ENCODE measurements at regions not wholly inside any gene's neighbourhood (a gene's known extent, or its start where the extent isn't known, plus 50 kb on each side); places are given as distances from the start of the nearest gene placed in this dataset.

DNA sequence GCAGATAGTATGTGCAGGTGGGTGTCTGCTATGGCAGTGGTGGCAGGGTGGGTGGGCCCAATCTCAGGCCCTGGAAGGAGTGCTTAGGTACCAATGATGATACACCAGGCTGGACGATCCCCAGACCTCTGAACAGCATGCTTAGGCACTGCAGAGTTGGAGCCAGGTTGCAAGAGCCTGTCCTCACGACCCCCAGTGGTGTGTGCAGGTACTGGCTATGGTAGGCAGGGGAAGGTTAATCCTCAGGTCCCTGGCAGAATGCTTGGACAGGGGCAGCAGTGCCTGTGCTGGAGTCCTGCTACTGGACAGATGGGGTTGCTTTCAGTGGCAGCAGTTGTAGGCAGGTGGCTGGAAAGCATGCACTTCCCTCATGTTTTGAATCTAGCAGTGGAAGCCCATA, 100.5 kb upstream of the NEK7 start:
- H3K36me3 ChIP-seq (ENCODE audit: control insufficient read depth in 2 of 2, extremely low read depth in 1 of 2, insufficient read depth in 2 of 2, low read length in 2 of 2) = no peaks in the 10 kb centered on the region
- H3K4me3 ChIP-seq (replicated peaks in 1 of 3; ENCODE audit: insufficient read depth in 1 of 3, low read depth in 1 of 3, low read length in 3 of 3) = no peak overlapping the region
- H4K20me1 ChIP-seq (replicated peaks; ENCODE audit: control insufficient read depth, extremely low read depth, insufficient read depth, low read length) = no peaks in the 10 kb centered on the region
- BruUV-seq (replicated peaks) = no TSS peak
- CTCF ChIA-PET = interaction anchor here (1.4 kb wide), 1 partner anchor 12 kb away, joined by 4 read pairs; no protein-coding TSS in a partner anchor
- no peaks in the 10 kb centered on the region for H3K27me3 ChIP-seq (ENCODE audit: control insufficient read depth in 2 of 2, insufficient read depth in 2 of 2, low read length in 2 of 2)
- H3K4me1 ChIP-seq (ENCODE audit: control insufficient read depth, extremely low read depth, insufficient read depth, low read length) = no peaks in the 10 kb centered on the region
- DNase-seq (ENCODE audit: low read depth, low spot score) = no peak
- no peak overlapping the region for H3K27ac ChIP-seq (ENCODE audit: insufficient read depth, low read depth, low read length)
- POLR2A ChIA-PET = no interaction called here
- no peak overlapping the region for H3K9ac ChIP-seq (replicated peaks; ENCODE audit: extremely low read depth, insufficient read depth, low read length)
- intact Hi-C loops (cut with micrococcal nuclease) (no loop called here), dilution Hi-C loops (cut with MboI; ENCODE audit: extremely low pct_ligation_motif_present, low sequenced_read_pairs) (no loop called here)
- H3K9me3 ChIP-seq (replicated peaks; ENCODE audit: control insufficient read depth, insufficient read depth, low read length) = no peaks in the 10 kb centered on the region
- FAIRE-seq = no peak
- no peaks in the 10 kb centered on the region for H3K79me2 ChIP-seq (ENCODE audit: control insufficient read depth, insufficient read depth, low read length)
- TF ChIP-seq GATA2 (IDR thresholded peaks at IDR 0.05; ENCODE audit: insufficient read depth, insufficient read length, low read depth, low read length) = no peak
- TF ChIP-seq, protein P1, sequence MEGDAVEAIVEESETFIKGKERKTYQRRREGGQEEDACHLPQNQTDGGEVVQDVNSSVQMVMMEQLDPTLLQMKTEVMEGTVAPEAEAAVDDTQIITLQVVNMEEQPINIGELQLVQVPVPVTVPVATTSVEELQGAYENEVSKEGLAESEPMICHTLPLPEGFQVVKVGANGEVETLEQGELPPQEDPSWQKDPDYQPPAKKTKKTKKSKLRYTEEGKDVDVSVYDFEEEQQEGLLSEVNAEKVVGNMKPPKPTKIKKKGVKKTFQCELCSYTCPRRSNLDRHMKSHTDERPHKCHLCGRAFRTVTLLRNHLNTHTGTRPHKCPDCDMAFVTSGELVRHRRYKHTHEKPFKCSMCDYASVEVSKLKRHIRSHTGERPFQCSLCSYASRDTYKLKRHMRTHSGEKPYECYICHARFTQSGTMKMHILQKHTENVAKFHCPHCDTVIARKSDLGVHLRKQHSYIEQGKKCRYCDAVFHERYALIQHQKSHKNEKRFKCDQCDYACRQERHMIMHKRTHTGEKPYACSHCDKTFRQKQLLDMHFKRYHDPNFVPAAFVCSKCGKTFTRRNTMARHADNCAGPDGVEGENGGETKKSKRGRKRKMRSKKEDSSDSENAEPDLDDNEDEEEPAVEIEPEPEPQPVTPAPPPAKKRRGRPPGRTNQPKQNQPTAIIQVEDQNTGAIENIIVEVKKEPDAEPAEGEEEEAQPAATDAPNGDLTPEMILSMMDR (IDR thresholded peaks at IDR 0.05; ENCODE audit: extremely low read depth in 1 of 2, insufficient read depth in 1 of 2, low read depth in 1 of 2, low read length in 2 of 2) = peak in 1 of 2 donors; percentile 12
- no peaks in the 10 kb centered on the region for H3K9me1 ChIP-seq (replicated peaks; ENCODE audit: control insufficient read depth, extremely low read depth, insufficient read depth, low read length)
- no peak overlapping the region for H2AFZ ChIP-seq (ENCODE audit: low read depth, low read length)
- H3K4me2 ChIP-seq (ENCODE audit: insufficient read depth, low read length) = no peak overlapping the region

DNA sequence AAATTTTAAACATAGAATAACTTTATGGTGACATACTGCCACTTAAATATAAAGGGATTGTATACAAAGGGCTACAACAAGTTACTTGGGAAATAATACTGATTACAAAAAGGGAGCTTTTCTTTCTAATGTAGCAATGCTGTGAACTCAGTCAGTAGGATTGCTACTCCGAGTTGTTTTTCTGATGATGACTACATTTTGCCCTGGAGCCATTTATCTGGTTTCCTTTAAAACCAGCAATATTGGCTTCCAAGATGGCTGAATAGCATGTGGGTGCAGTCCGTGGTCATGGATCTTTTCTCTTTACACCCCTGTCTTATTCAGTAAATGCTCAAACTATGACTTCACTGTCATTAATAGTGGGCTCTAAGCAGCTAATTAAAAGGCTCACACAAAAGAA, 92.6 kb upstream of the NEK7 start:
- H3K27ac ChIP-seq (ENCODE audit: insufficient read depth, low read depth, low read length) = no peak overlapping the region
- H3K4me1 ChIP-seq (ENCODE audit: control insufficient read depth, extremely low read depth, insufficient read depth, low read length) = no peaks in the 10 kb centered on the region
- H2AFZ ChIP-seq (ENCODE audit: low read depth, low read length) = no peak overlapping the region
- DNase-seq (ENCODE audit: low read depth, low spot score) (no peak), FAIRE-seq (no peak)
- no peaks in the 10 kb centered on the region for H3K27me3 ChIP-seq (ENCODE audit: control insufficient read depth in 2 of 2, insufficient read depth in 2 of 2, low read length in 2 of 2)
- H4K20me1 ChIP-seq (replicated peaks; ENCODE audit: control insufficient read depth, extremely low read depth, insufficient read depth, low read length) = no peaks in the 10 kb centered on the region
- no peaks in the 10 kb centered on the region for H3K9me1 ChIP-seq (replicated peaks; ENCODE audit: control insufficient read depth, extremely low read depth, insufficient read depth, low read length)
- BruUV-seq (replicated peaks) = no TSS peak
- no peaks in the 10 kb centered on the region for H3K36me3 ChIP-seq (ENCODE audit: control insufficient read depth in 2 of 2, extremely low read depth in 1 of 2, insufficient read depth in 2 of 2, low read length in 2 of 2)
- H3K4me3 ChIP-seq (replicated peaks in 1 of 3; ENCODE audit: insufficient read depth in 1 of 3, low read depth in 1 of 3, low read length in 3 of 3) = no peak overlapping the region
- CTCF ChIA-PET = interaction anchor here (1.0 to 1.6 kb wide), 3 partner anchors 9 to 622 kb away, joined by 3 to 4 read pairs (median 4); no protein-coding TSS in a partner anchor
- H3K79me2 ChIP-seq (ENCODE audit: control insufficient read depth, insufficient read depth, low read length) = no peaks in the 10 kb centered on the region
- intact Hi-C loops (cut with micrococcal nuclease) (no loop called here), dilution Hi-C loops (cut with MboI; ENCODE audit: extremely low pct_ligation_motif_present, low sequenced_read_pairs) (no loop called here)
- H3K4me2 ChIP-seq (ENCODE audit: insufficient read depth, low read length) = no peak overlapping the region
- no peaks in the 10 kb centered on the region for H3K9me3 ChIP-seq (replicated peaks; ENCODE audit: control insufficient read depth, insufficient read depth, low read length)
- no peak overlapping the region for H3K9ac ChIP-seq (replicated peaks; ENCODE audit: extremely low read depth, insufficient read depth, low read length)
- TF ChIP-seq FOS (IDR thresholded peaks at IDR 0.05; ENCODE audit: borderline replicate concordance, insufficient read depth, low read length) (no peak), JUN (IDR thresholded peaks at IDR 0.05; ENCODE audit: borderline replicate concordance, insufficient read depth, insufficient read length, low read depth) (no peak), MYC (IDR thresholded peaks at IDR 0.05; ENCODE audit: low read depth, low read length) (no peak), EZH2 (IDR thresholded peaks at IDR 0.05; ENCODE audit: borderline replicate concordance, low read depth, low read length, severe bottlenecking) (no peak), POLR2AphosphoS5 (IDR thresholded peaks at IDR 0.05; ENCODE audit: insufficient read depth, low read depth, low read length) (no peak), GATA2 (IDR thresholded peaks at IDR 0.05; ENCODE audit: insufficient read depth, insufficient read length, low read depth, low read length) (no peak), POLR2A (IDR thresholded peaks at IDR 0.05; ENCODE audit: low read depth, low read length) (no peak)
- TF ChIP-seq, protein P1 (IDR thresholded peaks at IDR 0.05; ENCODE audit: extremely low read depth in 1 of 2, insufficient read depth in 1 of 2, low read depth in 1 of 2, low read length in 2 of 2) = no peak
- TF ChIP-seq, protein P2, sequence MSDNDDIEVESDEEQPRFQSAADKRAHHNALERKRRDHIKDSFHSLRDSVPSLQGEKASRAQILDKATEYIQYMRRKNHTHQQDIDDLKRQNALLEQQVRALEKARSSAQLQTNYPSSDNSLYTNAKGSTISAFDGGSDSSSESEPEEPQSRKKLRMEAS (IDR thresholded peaks at IDR 0.05; ENCODE audit: insufficient read depth, insufficient read length) = no peak
- POLR2A ChIA-PET = no interaction called here
